Endothelial cell (in vitro differentiated cells): ENCODE measurements at regions not wholly inside any gene's neighbourhood (a gene's known extent, or its start where the extent isn't known, plus 50 kb on each side); places are given as distances from the start of the nearest gene placed in this dataset.

Source experiments
- DNase-seq: peaks from one replicate; pipeline ENCODE4 v3.0.0; 2021; ENCODE audit warnings: low spot score
- H3K27ac Mint-ChIP-seq: one replicate; pipeline ENCODE4 v1.8.0; 2021; ENCODE audit warnings: mixed read lengths, inconsistent platforms; ENCODE audit not compliant: unreplicated experiment
- H3K27me3 Mint-ChIP-seq: one replicate; pipeline ENCODE4 v1.8.0; 2021; ENCODE audit warnings: mild to moderate bottlenecking, moderate library complexity, mixed read lengths, inconsistent platforms; ENCODE audit not compliant: unreplicated experiment
- H3K36me3 Mint-ChIP-seq: one replicate; pipeline ENCODE4 v1.8.0; 2021; ENCODE audit warnings: mild to moderate bottlenecking, low read depth, mixed read lengths, inconsistent platforms; ENCODE audit not compliant: unreplicated experiment
- H3K4me1 Mint-ChIP-seq: one replicate; pipeline ENCODE4 v1.8.0; 2021; ENCODE audit warnings: mild to moderate bottlenecking, mixed read lengths, inconsistent platforms; ENCODE audit not compliant: unreplicated experiment
- H3K4me3 Mint-ChIP-seq: one replicate; pipeline ENCODE4 v1.8.0; 2021; ENCODE audit warnings: mild to moderate bottlenecking, mixed read lengths, inconsistent platforms; ENCODE audit not compliant: unreplicated experiment
- H3K9me3 Mint-ChIP-seq: one replicate; pipeline ENCODE4 v1.8.0; 2021; ENCODE audit warnings: mixed read lengths, inconsistent platforms; ENCODE audit not compliant: unreplicated experiment
- CTCF ChIP-seq: fragments of 200-600 bp; sonication (generic); IDR thresholded peaks from one replicate; pipeline ENCODE4 v1.5.0; 2021; ENCODE audit warnings: antibody characterized with exemption; ENCODE audit not compliant: unreplicated experiment

- no peak for TF ChIP-seq CTCF
- Mint-ChIP-seq H3K36me3 (peaks cover 7% of the 10 kb centered on the region), H3K9me3 (no peaks in the 10 kb centered on the region), H3K27ac (no peak overlapping the region), H3K27me3 (peaks cover 3% of the 10 kb centered on the region), H3K4me1 (no peaks in the 10 kb centered on the region), H3K4me3 (no peak overlapping the region)
- no peak for DNase-seq
Observed at GRCh38 chr12:53849656-53850055, 89.0 kb upstream of the HOXC13 start.

- Mint-ChIP-seq H3K27me3 (peaks cover 3% of the 10 kb centered on the region), H3K4me3 (no peak overlapping the region), H3K36me3 (peaks cover 7% of the 10 kb centered on the region), H3K27ac (no peak overlapping the region), H3K9me3 (no peaks in the 10 kb centered on the region), H3K4me1 (peaks cover 4% of the 10 kb centered on the region)
- DNase-seq: no peak
- TF ChIP-seq CTCF: no peak
Observed at GRCh38 chr12:53852061-53852460, 86.6 kb upstream of the HOXC13 start.

GRCh38 chr12:53852992-53853391 is 85.6 kb upstream of the HOXC13 start:
- Mint-ChIP-seq H3K27me3 (peaks cover 2% of the 10 kb centered on the region), H3K27ac (no peak overlapping the region), H3K4me3 (no peak overlapping the region), H3K9me3 (no peaks in the 10 kb centered on the region), H3K36me3 (peaks cover 7% of the 10 kb centered on the region), H3K4me1 (peaks cover 4% of the 10 kb centered on the region)
- TF ChIP-seq CTCF: no peak
- DNase-seq: no peak

GRCh38 chr12:53854701-53855316 is 83.8 kb upstream of the HOXC13 start:
- no peaks in the 10 kb centered on the region for H3K9me3 Mint-ChIP-seq
- H3K36me3 Mint-ChIP-seq: no peaks in the 10 kb centered on the region
- no peak overlapping the region for H3K4me3 Mint-ChIP-seq
- H3K4me1 Mint-ChIP-seq: peaks cover 4% of the 10 kb centered on the region
- DNase-seq: no peak
- H3K27ac Mint-ChIP-seq: no peak overlapping the region
- TF ChIP-seq CTCF: no peak
- no peaks in the 10 kb centered on the region for H3K27me3 Mint-ChIP-seq

GRCh38 chr12:53856132-53856531 is 82.5 kb upstream of the HOXC13 start:
- DNase-seq: no peak
- Mint-ChIP-seq H3K36me3 (no peaks in the 10 kb centered on the region), H3K27ac (no peak overlapping the region), H3K27me3 (peaks cover 1% of the 10 kb centered on the region), H3K4me3 (no peak overlapping the region), H3K9me3 (no peaks in the 10 kb centered on the region), H3K4me1 (peaks cover 11% of the 10 kb centered on the region)
- TF ChIP-seq CTCF: no peak
